HCT116 (cell line): ENCODE measurements at regions not wholly inside any gene's neighbourhood (a gene's known extent, or its start where the extent isn't known, plus 50 kb on each side); places are given as distances from the start of the nearest gene placed in this dataset.

Experiments used
- ATAC-seq: fragments of 200-7000 bp; cut with Tn5 transposase; 2 replicates; pipeline ENCODE4 v1.9.1; 2020; ENCODE audit warnings: mild to moderate bottlenecking, moderate library complexity
- BruUV-seq: library from RNA; stranded (reverse); fragments of 400-500 nt; replicated peaks from 2 replicates; lab custom pipeline; 2021; lab: Mats Ljungman, UMichigan
- CTCF ChIA-PET: fragments of 300-600 bp; sonication (Branson Sonifier 250); formaldehyde crosslinking; loops from one replicate; lab custom pipeline; 2021; ENCODE audit warnings: antibody characterized with exemption; lab: Charles Lee
- POLR2A ChIA-PET: fragments of 300-600, 350-600 bp; sonication (Branson Sonifier 250); formaldehyde crosslinking; loops from one replicate; lab custom pipeline; 2021; ENCODE audit warnings: antibody characterized with exemption; lab: Charles Lee
- RAD21 ChIA-PET, 2 experiments: fragments of 300-600 bp; sonication (Branson Sonifier 250); formaldehyde crosslinking; loops; one replicate each; lab custom pipeline; 2023; ENCODE audit warnings: low total read pairs in 2 of 2; ENCODE audit not compliant: uncharacterized antibody in 2 of 2, unreplicated experiment in 2 of 2, low non-redundant PET in 1 of 2; lab: Charles Lee
- DNase-seq: peaks from one replicate; pipeline ENCODE4 v3.0.0-alpha.2; 2010; ENCODE audit warnings: low read depth, low spot score
- H2AFZ ChIP-seq: fragments of 200-600 bp; shearing (Covaris generic), sonication (generic); 2 replicates; pipeline ENCODE4 v1.6.1; 2017; ENCODE audit warnings: low read depth, mixed run types, mixed read lengths, antibody characterized with exemption, low read length; ENCODE audit not compliant: poor library complexity, severe bottlenecking
- H3K27ac ChIP-seq: 2 replicates; pipeline ENCODE4 v1.5.1; 2012; ENCODE audit warnings: low read depth, low read length
- H3K27me3 ChIP-seq: fragments of 200-600 bp; sonication (generic); 2 replicates; pipeline ENCODE4 v1.6.1; 2016; ENCODE audit warnings: mixed run types, low read length, mixed read lengths; ENCODE audit not compliant: insufficient read depth
- H3K36me3 ChIP-seq, 2 experiments: fragments of 200-500 bp in 1 of 2; fragments of 200-600 bp in 1 of 2; sonication (Bioruptor generic) in 1 of 2; sonication (generic) in 1 of 2; 2 replicates each; pipeline versions ENCODE4 v1.5.1 to v1.6.1; 2014 to 2016; ENCODE audit warnings: low read length in 2 of 2, inconsistent platforms in 1 of 2, mixed read lengths in 1 of 2, mixed run types in 1 of 2; ENCODE audit not compliant: insufficient read depth in 2 of 2, control insufficient read depth in 1 of 2
- H3K4me1 ChIP-seq, 2 experiments: fragments of 200-600 bp in 1 of 2; sonication (generic) in 1 of 2; 2 replicates each; pipeline versions ENCODE4 v1.5.1 to v1.6.1; 2012 to 2017; ENCODE audit warnings: low read length in 2 of 2, inconsistent platforms in 1 of 2, mild to moderate bottlenecking in 1 of 2, mixed read lengths in 1 of 2, mixed run types in 1 of 2, moderate library complexity in 1 of 2; ENCODE audit not compliant: insufficient read depth in 2 of 2, control insufficient read depth in 1 of 2
- H3K4me2 ChIP-seq: fragments of 200-600 bp; sonication (generic); 2 replicates; pipeline ENCODE4 v1.6.1; 2017; ENCODE audit warnings: mixed run types, low read length, mixed read lengths
- H3K4me3 ChIP-seq, 2 experiments: fragments of 200-600 bp in 1 of 2; sonication (generic) in 1 of 2; replicated peaks in 1 of 2; 2 replicates each; pipeline ENCODE4 v1.5.1; 2011 to 2016; ENCODE audit warnings: low read length in 2 of 2, control low read depth in 1 of 2, low read depth in 1 of 2, mild to moderate bottlenecking in 1 of 2, mixed read lengths in 1 of 2, mixed run types in 1 of 2
- H3K79me2 ChIP-seq: fragments of 200-600 bp; sonication (generic); 2 replicates; pipeline ENCODE4 v1.6.1; 2017; ENCODE audit warnings: mild to moderate bottlenecking, mixed run types, low read length, moderate library complexity, mixed read lengths; ENCODE audit not compliant: insufficient read depth
- H3K9ac ChIP-seq: fragments of 200-600 bp; sonication (generic); 2 replicates; pipeline ENCODE4 v1.6.1; 2016; ENCODE audit warnings: low read length, mixed read lengths
- H3K9me2 ChIP-seq: fragments of 200-600 bp; sonication (generic), shearing (Covaris generic); 2 replicates; pipeline ENCODE4 v1.6.1; 2017; ENCODE audit warnings: mixed run types, mild to moderate bottlenecking, moderate library complexity; ENCODE audit not compliant: insufficient read depth
- H3K9me3 ChIP-seq, 2 experiments: fragments of 200-500 bp in 1 of 2; fragments of 200-600 bp in 1 of 2; sonication (Bioruptor generic) in 1 of 2; sonication (generic) in 1 of 2; 2 replicates each; pipeline ENCODE4 v1.6.1; 2014 to 2017; ENCODE audit warnings: low read length in 2 of 2, mixed read lengths in 2 of 2, inconsistent platforms in 1 of 2, low read depth in 1 of 2, mild to moderate bottlenecking in 1 of 2, mixed run types in 1 of 2, moderate library complexity in 1 of 2; ENCODE audit not compliant: control insufficient read depth in 1 of 2, insufficient read depth in 1 of 2
- H4K20me1 ChIP-seq: fragments of 200-600 bp; sonication (generic), shearing (Covaris generic); 2 replicates; pipeline ENCODE4 v1.6.1; 2017; ENCODE audit warnings: mixed run types, mild to moderate bottlenecking, moderate library complexity; ENCODE audit not compliant: insufficient read depth
- CBX3 ChIP-seq: IDR thresholded peaks from 2 replicates; pipeline ENCODE4 v1.6.1; 2012; ENCODE audit warnings: low read depth
- CEBPB ChIP-seq: IDR thresholded peaks from 2 replicates; pipeline ENCODE4 v1.6.1; 2012; ENCODE audit warnings: low read depth
- EZH2phosphoT487 ChIP-seq: fragments of 200-600 bp; IDR thresholded peaks from 2 replicates; pipeline ENCODE4 v1.6.1; 2018; ENCODE audit warnings: antibody characterized with exemption, borderline replicate concordance
- FOSL1 ChIP-seq: IDR thresholded peaks from 2 replicates; pipeline ENCODE4 v1.6.1; 2012; ENCODE audit warnings: low read depth
- POLR2AphosphoS5 ChIP-seq: IDR thresholded peaks from 2 replicates; pipeline ENCODE4 v1.6.1; 2011; ENCODE audit warnings: mild to moderate bottlenecking, low read depth, low read length, moderate library complexity
- REST ChIP-seq: IDR thresholded peaks from 2 replicates; pipeline ENCODE4 v1.6.1; 2012; ENCODE audit warnings: low read depth
- SRF ChIP-seq: IDR thresholded peaks from 2 replicates; pipeline ENCODE4 v1.6.1; 2012; ENCODE audit warnings: low read depth
- TCF7L2 ChIP-seq: IDR thresholded peaks from 2 replicates; pipeline ENCODE4 v1.7.0; 2011; ENCODE audit warnings: borderline replicate concordance, inconsistent platforms; ENCODE audit not compliant: insufficient read depth, insufficient read length; ENCODE audit errors: extremely low read depth
- ZFX ChIP-seq: fragments of 450-650 bp; IDR thresholded peaks from 2 replicates; pipeline ENCODE4 v1.6.1; 2017
- ZNF274 ChIP-seq: fragments of 200-500 bp; sonication (Bioruptor generic); IDR thresholded peaks from 2 replicates; pipeline ENCODE4 v1.6.1; 2014; ENCODE audit warnings: mild to moderate bottlenecking, low read depth, low read length, inconsistent platforms
- intact Hi-C: fragments of 100-400 bp; cut with micrococcal nuclease; formaldehyde crosslinking; loops from 2 replicates; pipeline ENCODE4 v1.10.0; 2022
- TF ChIP-seq, protein P1 (sequence below): IDR thresholded peaks from 2 replicates; pipeline ENCODE4 v1.6.1; 2012
- TF ChIP-seq, protein P2 (sequence below): IDR thresholded peaks from 2 replicates; pipeline ENCODE4 v1.6.1; 2012
- TF ChIP-seq, protein P3 (sequence below), 3 experiments: fragments of 200-600 bp in 1 of 3; sonication (generic) in 1 of 3; IDR thresholded peaks in 2 of 3; conservative IDR thresholded peaks in 1 of 3; 2 replicates each; pipeline ENCODE4 v1.5.1; 2012 to 2017; ENCODE audit warnings: low read depth in 2 of 3, low read length in 2 of 3, antibody characterized with exemption in 1 of 3, borderline replicate concordance in 1 of 3, control low read depth in 1 of 3, mild to moderate bottlenecking in 1 of 3, mixed read lengths in 1 of 3, mixed run types in 1 of 3, moderate library complexity in 1 of 3; ENCODE audit not compliant: insufficient read depth in 1 of 3

DNA sequence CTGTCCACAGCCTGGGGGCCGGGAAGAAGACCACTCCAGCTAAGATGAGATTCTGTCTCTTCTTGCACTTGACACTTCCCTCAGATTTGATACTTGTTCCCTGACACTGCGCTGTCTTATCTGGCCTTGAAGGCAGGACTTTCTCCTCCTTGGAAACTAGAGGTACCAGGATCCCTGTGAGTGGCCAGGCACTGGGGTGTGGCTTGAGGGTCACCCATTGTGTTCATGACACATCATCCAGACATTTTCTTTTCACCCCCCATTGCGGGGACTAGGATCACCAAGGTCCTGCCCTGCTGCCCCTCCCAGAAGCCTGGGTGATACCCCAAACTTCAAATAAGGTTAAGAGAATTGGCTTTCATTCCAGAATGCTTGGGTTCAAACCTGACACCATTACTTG is 103.3 kb downstream of the NDFIP1 start:
- no peak for DNase-seq
- no peaks in the 10 kb centered on the region for H3K9me2 ChIP-seq
- no peaks in the 10 kb centered on the region for H3K9me3 ChIP-seq
- no peaks in the 10 kb centered on the region for H3K36me3 ChIP-seq
- no peak for ATAC-seq
- H3K4me3 ChIP-seq = no peak overlapping the region
- no peak overlapping the region for H3K4me2 ChIP-seq
- TF ChIP-seq FOSL1 (no peak), SRF (no peak), ZFX (no peak), TCF7L2 (no peak), EZH2phosphoT487 (no peak), CEBPB (no peak), ZNF274 (no peak), CBX3 (no peak), POLR2AphosphoS5 (no peak), REST (no peak)
- TF ChIP-seq, protein P1, sequence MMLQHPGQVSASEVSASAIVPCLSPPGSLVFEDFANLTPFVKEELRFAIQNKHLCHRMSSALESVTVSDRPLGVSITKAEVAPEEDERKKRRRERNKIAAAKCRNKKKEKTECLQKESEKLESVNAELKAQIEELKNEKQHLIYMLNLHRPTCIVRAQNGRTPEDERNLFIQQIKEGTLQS = no peak
- TF ChIP-seq, protein P2, sequence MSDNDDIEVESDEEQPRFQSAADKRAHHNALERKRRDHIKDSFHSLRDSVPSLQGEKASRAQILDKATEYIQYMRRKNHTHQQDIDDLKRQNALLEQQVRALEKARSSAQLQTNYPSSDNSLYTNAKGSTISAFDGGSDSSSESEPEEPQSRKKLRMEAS = no peak
- TF ChIP-seq, protein P3, sequence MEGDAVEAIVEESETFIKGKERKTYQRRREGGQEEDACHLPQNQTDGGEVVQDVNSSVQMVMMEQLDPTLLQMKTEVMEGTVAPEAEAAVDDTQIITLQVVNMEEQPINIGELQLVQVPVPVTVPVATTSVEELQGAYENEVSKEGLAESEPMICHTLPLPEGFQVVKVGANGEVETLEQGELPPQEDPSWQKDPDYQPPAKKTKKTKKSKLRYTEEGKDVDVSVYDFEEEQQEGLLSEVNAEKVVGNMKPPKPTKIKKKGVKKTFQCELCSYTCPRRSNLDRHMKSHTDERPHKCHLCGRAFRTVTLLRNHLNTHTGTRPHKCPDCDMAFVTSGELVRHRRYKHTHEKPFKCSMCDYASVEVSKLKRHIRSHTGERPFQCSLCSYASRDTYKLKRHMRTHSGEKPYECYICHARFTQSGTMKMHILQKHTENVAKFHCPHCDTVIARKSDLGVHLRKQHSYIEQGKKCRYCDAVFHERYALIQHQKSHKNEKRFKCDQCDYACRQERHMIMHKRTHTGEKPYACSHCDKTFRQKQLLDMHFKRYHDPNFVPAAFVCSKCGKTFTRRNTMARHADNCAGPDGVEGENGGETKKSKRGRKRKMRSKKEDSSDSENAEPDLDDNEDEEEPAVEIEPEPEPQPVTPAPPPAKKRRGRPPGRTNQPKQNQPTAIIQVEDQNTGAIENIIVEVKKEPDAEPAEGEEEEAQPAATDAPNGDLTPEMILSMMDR (IDR thresholded peaks at IDR 0.05 in 2 of 3, conservative IDR thresholded peaks at IDR 0.05 in 1 of 3; ENCODE audit: borderline replicate concordance in 1 of 3, insufficient read depth in 1 of 3, low read depth in 2 of 3, low read length in 2 of 3) = no peak
- ChIA-PET POLR2A (interaction anchor here (1.8 kb wide), 1 partner anchor 12 kb away, joined by 4 read pairs; no protein-coding TSS in a partner anchor), RAD21 (interaction anchor here in 1 of 2 experiments (0.6 kb wide), 1 partner anchor 209 kb away, joined by 3 read pairs; no protein-coding TSS in a partner anchor), CTCF (no interaction called here)
- H3K79me2 ChIP-seq = no peaks in the 10 kb centered on the region
- BruUV-seq = no TSS peak
- H4K20me1 ChIP-seq = no peaks in the 10 kb centered on the region
- H3K4me1 ChIP-seq = peaks cover 15 to 19% of the 10 kb centered on the region in 2 experiments
- no peak overlapping the region for H2AFZ ChIP-seq
- H3K9ac ChIP-seq = no peak overlapping the region
- intact Hi-C loops = no loop called here
- H3K27ac ChIP-seq = no peak overlapping the region
- H3K27me3 ChIP-seq = no peaks in the 10 kb centered on the region
